ENCODE measurements at regions not wholly inside any gene's neighbourhood (a gene's known extent, or its start where the extent isn't known, plus 50 kb on each side); places are given as distances from the start of the nearest gene placed in this dataset.

DNA sequence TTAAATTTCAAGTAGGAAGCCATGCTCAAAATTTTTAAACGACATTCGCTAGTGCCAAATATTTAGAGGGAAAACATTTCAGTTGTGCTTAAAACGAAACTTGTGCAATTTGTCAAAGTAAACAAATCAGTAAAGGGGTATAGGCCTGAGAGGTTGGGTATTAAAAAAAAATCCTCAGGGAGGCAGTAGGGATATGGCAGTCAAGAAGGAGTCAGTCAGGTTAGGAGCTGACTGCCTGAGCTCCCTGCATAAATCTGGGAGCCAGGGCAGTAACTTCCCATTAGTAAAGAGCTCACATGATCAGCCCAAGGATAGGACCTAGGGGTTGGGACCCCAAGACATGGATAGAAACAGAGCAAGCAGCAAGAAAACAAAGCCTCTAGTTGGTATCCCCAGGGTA lies 120.7 kb upstream of the STAC start:
- DNase-seq (ENCODE audit: low spot score): no peak
- TF ChIP-seq, protein P1, sequence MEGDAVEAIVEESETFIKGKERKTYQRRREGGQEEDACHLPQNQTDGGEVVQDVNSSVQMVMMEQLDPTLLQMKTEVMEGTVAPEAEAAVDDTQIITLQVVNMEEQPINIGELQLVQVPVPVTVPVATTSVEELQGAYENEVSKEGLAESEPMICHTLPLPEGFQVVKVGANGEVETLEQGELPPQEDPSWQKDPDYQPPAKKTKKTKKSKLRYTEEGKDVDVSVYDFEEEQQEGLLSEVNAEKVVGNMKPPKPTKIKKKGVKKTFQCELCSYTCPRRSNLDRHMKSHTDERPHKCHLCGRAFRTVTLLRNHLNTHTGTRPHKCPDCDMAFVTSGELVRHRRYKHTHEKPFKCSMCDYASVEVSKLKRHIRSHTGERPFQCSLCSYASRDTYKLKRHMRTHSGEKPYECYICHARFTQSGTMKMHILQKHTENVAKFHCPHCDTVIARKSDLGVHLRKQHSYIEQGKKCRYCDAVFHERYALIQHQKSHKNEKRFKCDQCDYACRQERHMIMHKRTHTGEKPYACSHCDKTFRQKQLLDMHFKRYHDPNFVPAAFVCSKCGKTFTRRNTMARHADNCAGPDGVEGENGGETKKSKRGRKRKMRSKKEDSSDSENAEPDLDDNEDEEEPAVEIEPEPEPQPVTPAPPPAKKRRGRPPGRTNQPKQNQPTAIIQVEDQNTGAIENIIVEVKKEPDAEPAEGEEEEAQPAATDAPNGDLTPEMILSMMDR (IDR thresholded peaks at IDR 0.05; ENCODE audit: extremely low read depth, insufficient read depth, missing control alignments): no peak
- in situ Hi-C loops (cut with MboI; ENCODE audit: low pct_unique_long_range_greater_than_20kb, low sequenced_read_pairs, unreplicated experiment): no loop called here

DNA sequence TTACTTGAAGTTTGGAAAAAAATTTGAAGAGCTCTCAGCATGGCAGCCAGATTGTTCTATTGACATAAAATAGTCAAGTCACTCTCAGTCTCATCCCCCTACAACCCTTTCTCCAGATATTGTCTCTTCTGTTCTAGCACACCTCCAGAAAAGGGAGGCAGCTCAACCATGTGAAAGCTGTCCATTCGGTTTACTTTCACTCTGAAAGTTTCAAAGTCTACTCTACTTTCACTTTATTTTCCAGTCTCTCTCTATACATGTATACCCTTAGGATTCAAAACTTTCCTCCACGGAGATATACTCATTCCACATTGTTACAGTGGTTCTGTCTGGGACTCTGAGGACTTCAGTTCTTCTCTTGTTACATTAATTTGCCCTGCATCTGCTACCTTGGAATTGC lies 111.0 kb upstream of the STAC start:
- TF ChIP-seq, protein P1 (IDR thresholded peaks at IDR 0.05; ENCODE audit: extremely low read depth, insufficient read depth, missing control alignments): no peak
- in situ Hi-C loops (cut with MboI; ENCODE audit: low pct_unique_long_range_greater_than_20kb, low sequenced_read_pairs, unreplicated experiment): no loop called here
- DNase-seq (ENCODE audit: low spot score): no peak

DNA sequence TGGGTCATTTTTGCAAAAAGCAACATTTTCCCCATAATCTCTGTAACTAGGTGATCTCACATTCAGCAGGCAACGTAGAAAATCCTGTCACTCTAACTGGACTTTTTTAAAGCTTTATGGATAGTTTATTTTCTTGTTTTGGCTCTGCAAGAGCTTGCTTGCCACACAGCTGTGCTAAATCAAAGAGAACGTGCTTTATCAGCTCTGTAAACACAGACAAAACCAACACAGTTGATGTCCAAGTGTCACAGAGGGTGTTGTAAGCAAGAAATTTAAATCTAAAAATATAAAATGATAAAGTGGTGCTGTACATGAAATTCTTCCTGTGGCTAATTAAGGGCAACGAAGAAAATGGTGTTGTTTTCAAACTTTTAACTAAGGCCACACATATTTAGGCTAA lies 97.5 kb upstream of the STAC start:
- TF ChIP-seq, protein P1 (IDR thresholded peaks at IDR 0.05; ENCODE audit: extremely low read depth, insufficient read depth, missing control alignments): no peak
- in situ Hi-C loops (cut with MboI; ENCODE audit: low pct_unique_long_range_greater_than_20kb, low sequenced_read_pairs, unreplicated experiment): no loop called here
- DNase-seq (ENCODE audit: low spot score): no peak

DNA sequence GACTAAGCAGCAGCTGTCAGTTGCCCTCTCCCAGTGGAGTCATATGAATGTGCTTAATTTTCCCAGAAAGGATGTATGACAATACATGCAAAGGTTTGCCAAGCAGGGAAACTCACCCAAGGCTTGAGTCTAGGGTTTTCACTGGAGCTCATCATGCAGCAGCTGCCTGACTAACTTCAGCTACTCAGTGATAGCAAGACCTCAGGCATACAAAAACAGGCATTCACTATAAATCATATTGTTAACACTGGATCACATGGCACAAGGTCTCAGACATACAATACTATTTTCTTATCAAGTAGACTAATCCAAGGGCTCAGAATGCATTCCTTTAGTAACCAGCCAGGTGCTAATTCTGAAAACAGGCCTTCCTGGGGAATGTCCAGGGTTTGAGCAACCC lies 85.0 kb upstream of the STAC start:
- in situ Hi-C loops (cut with MboI; ENCODE audit: low pct_unique_long_range_greater_than_20kb, low sequenced_read_pairs, unreplicated experiment): no loop called here
- no peak for DNase-seq (ENCODE audit: low spot score)
- TF ChIP-seq, protein P1 (IDR thresholded peaks at IDR 0.05; ENCODE audit: extremely low read depth, insufficient read depth, missing control alignments): no peak

DNA sequence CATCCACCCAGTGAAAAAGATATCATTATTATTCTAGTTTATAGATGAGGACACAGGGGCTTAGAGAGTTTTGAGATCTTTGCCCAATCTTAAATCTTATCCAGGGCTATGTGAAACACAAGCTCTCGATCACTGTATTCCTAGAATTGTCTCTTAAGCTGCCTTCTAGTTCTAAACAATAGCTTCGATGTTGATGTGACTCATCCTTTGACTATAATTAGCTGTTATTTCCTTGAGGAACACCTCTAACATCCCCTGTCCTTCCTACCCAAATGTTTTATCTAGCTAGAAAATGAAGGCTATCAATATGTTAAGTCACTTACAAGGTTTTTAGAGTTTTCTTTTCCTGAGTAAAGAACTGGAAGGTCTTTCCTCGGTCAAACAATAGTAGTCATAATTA lies 83.1 kb upstream of the STAC start:
- in situ Hi-C loops (cut with MboI; ENCODE audit: low pct_unique_long_range_greater_than_20kb, low sequenced_read_pairs, unreplicated experiment): no loop called here
- TF ChIP-seq, protein P1 (IDR thresholded peaks at IDR 0.05; ENCODE audit: extremely low read depth, insufficient read depth, missing control alignments): no peak
- no peak for DNase-seq (ENCODE audit: low spot score)

DNA sequence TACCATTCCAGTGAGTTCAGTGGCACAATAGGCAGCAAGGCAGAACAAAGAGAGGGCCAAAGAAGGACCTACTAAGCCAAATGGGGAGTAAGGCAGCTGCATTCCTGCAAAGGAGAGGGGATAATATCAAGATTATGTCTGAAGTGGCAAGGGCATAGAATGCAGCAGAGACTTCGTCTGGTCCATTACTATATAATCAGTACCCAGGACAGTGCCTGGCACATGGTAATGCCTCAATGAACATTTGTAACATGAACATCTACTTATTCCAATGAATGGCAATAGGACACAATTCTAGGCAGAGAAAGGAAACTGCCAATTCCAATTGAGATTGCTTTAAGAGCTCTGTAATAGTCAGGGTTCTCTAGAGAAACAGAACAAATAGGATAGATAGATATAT lies 82.1 kb upstream of the STAC start:
- in situ Hi-C loops (cut with MboI; ENCODE audit: low pct_unique_long_range_greater_than_20kb, low sequenced_read_pairs, unreplicated experiment): no loop called here
- no peak for DNase-seq (ENCODE audit: low spot score)
- TF ChIP-seq, protein P1 (IDR thresholded peaks at IDR 0.05; ENCODE audit: extremely low read depth, insufficient read depth, missing control alignments): no peak

DNA sequence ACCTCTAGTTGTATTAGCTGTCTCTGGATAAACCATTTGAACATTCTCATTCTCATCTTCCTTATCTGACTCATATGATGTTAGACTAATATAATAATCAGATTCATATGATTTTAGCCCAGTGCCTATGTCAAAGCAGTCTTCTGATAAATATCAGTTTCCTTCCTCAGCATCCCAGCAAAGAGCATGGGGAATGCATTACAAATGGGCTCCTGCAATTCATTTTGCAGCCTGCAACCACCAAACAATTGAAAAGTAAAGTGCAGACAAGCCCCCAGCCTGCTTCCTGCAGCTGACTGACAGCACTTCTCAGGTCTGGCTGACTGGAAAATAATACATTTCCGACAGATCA lies 78.2 kb upstream of the STAC start:
- in situ Hi-C loops (cut with MboI; ENCODE audit: low pct_unique_long_range_greater_than_20kb, low sequenced_read_pairs, unreplicated experiment): no loop called here
- TF ChIP-seq, protein P1 (IDR thresholded peaks at IDR 0.05; ENCODE audit: extremely low read depth, insufficient read depth, missing control alignments): no peak
- DNase-seq (ENCODE audit: low spot score): no peak
